Testis (tissue), 2 donors: ENCODE measurements at regions not wholly inside any gene's neighbourhood (a gene's known extent, or its start where the extent isn't known, plus 50 kb on each side); places are given as distances from the start of the nearest gene placed in this dataset.

Experiments
- DNase-seq: peaks from one replicate; pipeline ENCODE4 v3.0.0-alpha.2; 2019
- H3K27ac ChIP-seq, 2 donors: fragments of 200-600 bp; sonication (generic); one replicate each; pipeline ENCODE4 v1.5.1; 2019
- H3K27me3 ChIP-seq: fragments of 200-600 bp; sonication (generic); one replicate; pipeline ENCODE4 v1.5.1; 2019
- H3K36me3 ChIP-seq: fragments of 200-600 bp; sonication (generic); one replicate; pipeline ENCODE4 v1.5.1; 2017; ENCODE audit warnings: low read depth; ENCODE audit errors: missing control alignments
- H3K4me1 ChIP-seq: fragments of 200-600 bp; sonication (generic); one replicate; pipeline ENCODE4 v1.5.1; 2019
- H3K4me3 ChIP-seq, 2 donors: fragments of 200-600 bp; sonication (generic); one replicate each; pipeline ENCODE4 v1.5.1; 2017 to 2019
- H3K9me3 ChIP-seq: fragments of 200-600 bp; sonication (generic); one replicate; pipeline ENCODE4 v1.5.1; 2017
- CTCF ChIP-seq, 3 experiments: fragments of 450-650 bp in 2 of 3; fragments of 200-600 bp in 1 of 3; sonication (generic) in 1 of 3; IDR thresholded peaks; one replicate each; pipeline ENCODE4 v1.5.1; 2016 to 2019; ENCODE audit warnings: antibody characterized with exemption in 3 of 3, mild to moderate bottlenecking in 2 of 3, moderate library complexity in 1 of 3
- POLR2A ChIP-seq: fragments of 450-650 bp; IDR thresholded peaks from one replicate; pipeline ENCODE4 v1.6.1; 2017; ENCODE audit warnings: antibody characterized with exemption, mild to moderate bottlenecking, moderate library complexity
- WGBS, 2 donors: methylation state at CpG; one replicate each; pipeline ENCODE4 v1.1.5; 2018; 5-methylcytosine and 5-hydroxymethylcytosine counted together
- intact Hi-C: fragments of 100-400 bp; cut with DNase I; formaldehyde crosslinking; loops from one replicate; pipeline ENCODE4 v1.15.1; 2023; ENCODE audit warnings: low total_unique reads

DNA sequence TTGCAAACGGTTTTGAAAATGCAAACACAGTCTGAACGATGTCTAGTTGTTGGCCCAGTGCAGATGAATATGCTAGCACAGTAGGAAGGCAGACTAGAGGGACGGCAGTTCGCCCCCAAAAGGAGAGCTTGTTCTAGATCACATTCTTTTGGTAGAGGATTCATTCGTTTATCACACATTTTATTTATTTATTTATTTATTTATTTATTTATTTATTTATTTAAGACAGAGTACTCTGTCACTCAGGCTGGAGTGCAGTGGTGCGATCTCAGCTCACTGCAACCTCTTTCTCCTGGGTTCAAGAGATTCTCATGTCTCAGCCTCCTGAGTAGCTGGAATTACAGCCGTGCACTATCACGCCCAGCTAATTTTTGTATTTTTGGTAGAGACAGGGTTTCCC lies 59.4 kb upstream of the ZPBP start:
- H3K27ac ChIP-seq: no peak overlapping the region
- 80 to 82% methylated on average over 8 of the region's 8 CpGs for WGBS, 2 donors
- no peaks in the 10 kb centered on the region for H3K4me1 ChIP-seq
- H3K36me3 ChIP-seq: no peaks in the 10 kb centered on the region
- intact Hi-C loops: no loop called here
- no peak for TF ChIP-seq CTCF (IDR thresholded peaks at IDR 0.05)
- no peak for TF ChIP-seq POLR2A
- DNase-seq: no peak
- H3K9me3 ChIP-seq: no peaks in the 10 kb centered on the region
- no peak overlapping the region for H3K4me3 ChIP-seq
- H3K27me3 ChIP-seq: no peaks in the 10 kb centered on the region

GRCh38 chr7:50151661-50152060 lies 58.6 kb upstream of the ZPBP start:
- H3K36me3 ChIP-seq: no peaks in the 10 kb centered on the region
- TF ChIP-seq POLR2A (no peak), CTCF (IDR thresholded peaks at IDR 0.05) (no peak)
- no peak overlapping the region for H3K4me3 ChIP-seq
- WGBS, 2 donors: 60 to 80% methylated on average over 3 of the region's 3 CpGs
- no peaks in the 10 kb centered on the region for H3K4me1 ChIP-seq
- intact Hi-C loops: no loop called here
- H3K27ac ChIP-seq: no peak overlapping the region
- H3K9me3 ChIP-seq: no peaks in the 10 kb centered on the region
- DNase-seq: no peak
- H3K27me3 ChIP-seq: no peaks in the 10 kb centered on the region

GRCh38 chr7:50151001-50151400 lies 58.0 kb upstream of the ZPBP start:
- H3K4me1 ChIP-seq: no peaks in the 10 kb centered on the region
- H3K9me3 ChIP-seq: no peaks in the 10 kb centered on the region
- no peak overlapping the region for H3K27ac ChIP-seq
- no peak overlapping the region for H3K4me3 ChIP-seq
- no peaks in the 10 kb centered on the region for H3K27me3 ChIP-seq
- TF ChIP-seq POLR2A (no peak), CTCF (IDR thresholded peaks at IDR 0.05) (no peak)
- intact Hi-C loops: no loop called here
- no peak for DNase-seq
- H3K36me3 ChIP-seq: no peaks in the 10 kb centered on the region
- WGBS, 2 donors: 62 to 69% methylated on average over 2 of the region's 2 CpGs

- no peaks in the 10 kb centered on the region for H3K27me3 ChIP-seq
- no peaks in the 10 kb centered on the region for H3K9me3 ChIP-seq
- H3K4me1 ChIP-seq: no peaks in the 10 kb centered on the region
- DNase-seq: no peak
- no peaks in the 10 kb centered on the region for H3K36me3 ChIP-seq
- WGBS, 2 donors: 53 to 74% methylated on average over 2 of the region's 2 CpGs
- intact Hi-C loops: no loop called here
- H3K4me3 ChIP-seq: no peak overlapping the region
- no peak overlapping the region for H3K27ac ChIP-seq
- no peak for TF ChIP-seq POLR2A
- no peak for TF ChIP-seq CTCF (IDR thresholded peaks at IDR 0.05)
Measured at GRCh38 chr7:50149369-50149768, 56.3 kb upstream of the ZPBP start.

- 67 to 71% methylated on average over 6 of the region's 6 CpGs for WGBS, 2 donors
- intact Hi-C loops: no loop called here
- no peak for TF ChIP-seq POLR2A
- TF ChIP-seq CTCF (IDR thresholded peaks at IDR 0.05): no peak
- DNase-seq: no peak
- no peak overlapping the region for H3K4me3 ChIP-seq
- H3K27ac ChIP-seq: no peak overlapping the region
- no peaks in the 10 kb centered on the region for H3K9me3 ChIP-seq
- no peaks in the 10 kb centered on the region for H3K36me3 ChIP-seq
- no peaks in the 10 kb centered on the region for H3K4me1 ChIP-seq
- H3K27me3 ChIP-seq: no peaks in the 10 kb centered on the region
Measured at GRCh38 chr7:50147951-50148808, 55.1 kb upstream of the ZPBP start.
